ENCODE measurements at regions not wholly inside any gene's neighbourhood (a gene's known extent, or its start where the extent isn't known, plus 50 kb on each side); places are given as distances from the start of the nearest gene placed in this dataset.
A peak's percentile ranks its signal among the peaks of the same experiment; 100 is the strongest.
"Not testable (repeated sequence)": the region's sequence is repeated elsewhere in the genome, so short reads cannot be mapped to it uniquely, and the experiment has no call there.

DNA sequence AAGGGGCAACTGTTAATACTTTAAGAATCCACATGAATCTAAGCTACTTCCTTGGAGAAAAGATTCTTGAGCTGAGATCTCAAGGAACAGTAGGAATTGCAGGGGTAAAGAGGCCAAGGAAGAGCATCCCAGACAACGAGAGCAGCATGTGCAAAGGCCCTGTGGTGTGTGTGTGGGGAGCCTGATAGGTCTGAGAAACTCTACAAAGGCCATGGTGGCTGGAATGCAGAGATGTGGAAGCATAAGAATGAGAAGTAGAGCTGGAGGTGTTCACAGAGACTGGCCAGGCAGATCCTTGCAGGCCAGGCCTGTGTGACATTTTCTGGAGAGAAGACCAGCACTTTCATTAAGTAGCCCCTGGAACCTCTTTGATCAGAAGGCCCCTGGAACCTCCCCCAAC is 105.8 kb upstream of the GRK3 start:
- DNase-seq (ENCODE audit: low read depth) = not testable (repeated sequence)

DNA sequence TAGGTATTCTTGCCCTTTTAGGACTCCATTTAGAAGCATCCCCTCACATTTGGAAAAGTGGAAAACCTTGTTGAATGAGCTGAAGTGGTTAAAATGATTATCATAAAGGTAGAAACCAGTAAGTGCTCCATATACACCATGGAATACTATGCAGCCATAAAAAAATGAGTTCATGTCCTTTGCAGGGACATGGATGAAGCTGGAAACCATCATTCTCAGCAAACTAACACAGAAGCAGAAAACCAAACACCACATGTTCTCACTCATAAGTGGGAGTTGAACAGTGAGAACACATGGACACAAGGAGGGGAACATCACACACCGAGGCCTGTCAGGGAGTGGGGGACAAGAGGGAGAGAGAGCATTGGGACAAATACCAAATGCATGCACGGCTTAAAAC is 103.8 kb upstream of the GRK3 start:
- DNase-seq (ENCODE audit: low read depth) = not testable (repeated sequence)

DNA sequence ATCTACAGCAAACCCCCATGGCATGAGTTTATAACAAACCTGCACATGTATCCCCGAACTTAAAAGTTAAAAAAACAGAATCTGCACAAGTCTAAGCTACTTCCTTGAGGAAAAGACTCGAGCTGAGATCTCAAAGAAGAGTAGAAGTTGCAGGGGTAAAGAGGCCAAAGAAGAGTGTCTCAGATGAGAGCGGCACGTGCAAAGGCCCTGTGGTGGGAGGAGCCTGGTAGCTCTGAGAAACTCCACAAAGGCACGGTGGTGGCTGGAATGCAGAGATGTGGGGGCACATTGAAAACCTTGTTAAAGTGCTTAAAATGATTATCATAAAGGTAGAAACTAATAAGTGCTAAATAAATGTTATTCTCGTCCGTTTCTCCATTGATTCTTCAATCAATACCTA is 103.2 kb upstream of the GRK3 start:
- DNase-seq (ENCODE audit: low read depth) = no peak

DNA sequence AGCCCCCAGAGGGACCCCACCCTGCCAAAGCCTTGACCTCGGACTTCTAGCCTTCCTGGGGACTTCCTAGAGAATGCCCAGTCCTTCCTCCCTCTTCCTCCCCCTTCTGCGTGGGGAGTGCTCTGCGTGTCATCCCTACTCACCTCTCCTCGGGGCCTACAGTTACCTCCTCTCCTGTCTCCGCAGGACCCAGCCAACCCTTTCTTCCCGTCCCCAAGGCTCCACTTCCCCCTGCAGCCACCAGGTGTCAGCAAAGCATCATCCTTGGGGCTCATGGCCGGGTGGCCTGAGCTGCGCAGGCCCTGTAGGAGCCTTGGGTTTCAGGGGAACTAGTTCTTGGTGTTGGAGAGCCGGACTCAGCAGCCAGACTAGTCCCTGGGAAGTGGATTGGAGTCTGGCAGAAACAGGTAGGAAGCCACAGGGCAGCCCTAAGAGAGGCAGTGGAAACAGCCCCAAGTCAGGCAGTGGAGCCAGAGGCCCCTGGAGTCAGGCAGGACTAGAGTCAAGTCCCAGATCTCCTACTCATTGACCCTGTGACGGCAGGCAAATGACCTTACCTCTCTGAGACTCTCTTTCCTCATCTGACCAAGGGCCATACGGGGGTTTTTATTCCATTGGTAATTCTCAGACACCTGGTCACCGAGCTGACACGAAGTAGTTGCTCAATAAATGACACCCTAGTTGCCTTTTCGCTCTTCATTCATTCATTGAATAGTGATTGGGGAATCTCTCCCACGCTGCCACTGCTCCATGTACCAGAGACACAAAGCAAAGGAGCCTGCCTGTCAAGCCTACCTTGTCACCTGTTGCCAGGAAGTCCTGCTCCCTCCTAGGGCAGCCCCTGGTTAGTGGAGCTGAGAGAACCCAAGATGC is 101.8 kb upstream of the GRK3 start:
- peak; percentile 72 for DNase-seq (ENCODE audit: low read depth)

DNA sequence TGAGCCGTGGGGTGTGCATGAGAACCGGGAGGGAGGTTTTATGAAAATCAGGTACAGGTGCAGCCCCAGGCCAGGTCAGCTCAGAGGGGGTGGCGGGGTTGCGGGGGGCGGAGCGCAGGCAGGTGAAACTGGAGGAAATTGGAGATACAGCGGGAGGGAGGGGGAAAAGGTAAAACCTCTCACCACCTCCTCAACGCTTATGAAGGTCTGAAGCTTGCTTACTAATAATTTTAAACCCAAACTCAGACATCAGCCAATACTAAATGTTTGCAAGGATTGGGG is 101.2 kb upstream of the GRK3 start:
- not testable (repeated sequence) for DNase-seq (ENCODE audit: low read depth)

DNA sequence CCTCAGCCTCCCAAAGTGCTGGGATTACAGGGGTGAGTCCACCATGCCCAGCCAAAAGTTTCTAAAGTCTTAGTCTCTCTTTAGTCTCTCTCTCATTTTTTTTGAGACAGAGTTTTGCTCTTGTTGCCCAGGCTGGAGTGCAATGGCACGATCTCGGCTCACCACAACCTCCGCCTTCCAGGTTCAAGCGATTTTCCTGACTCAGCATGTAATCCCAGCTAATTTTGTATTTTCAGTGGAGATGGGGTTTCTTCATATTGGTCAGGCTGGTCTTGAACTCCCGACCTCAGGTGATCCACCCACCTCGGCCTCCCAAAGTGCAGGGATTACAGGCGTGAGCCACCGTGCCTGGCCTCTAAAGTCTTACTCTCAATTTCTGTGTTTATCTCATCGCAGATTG is 100.1 kb upstream of the GRK3 start:
- DNase-seq (ENCODE audit: low read depth) = not testable (repeated sequence)

DNA sequence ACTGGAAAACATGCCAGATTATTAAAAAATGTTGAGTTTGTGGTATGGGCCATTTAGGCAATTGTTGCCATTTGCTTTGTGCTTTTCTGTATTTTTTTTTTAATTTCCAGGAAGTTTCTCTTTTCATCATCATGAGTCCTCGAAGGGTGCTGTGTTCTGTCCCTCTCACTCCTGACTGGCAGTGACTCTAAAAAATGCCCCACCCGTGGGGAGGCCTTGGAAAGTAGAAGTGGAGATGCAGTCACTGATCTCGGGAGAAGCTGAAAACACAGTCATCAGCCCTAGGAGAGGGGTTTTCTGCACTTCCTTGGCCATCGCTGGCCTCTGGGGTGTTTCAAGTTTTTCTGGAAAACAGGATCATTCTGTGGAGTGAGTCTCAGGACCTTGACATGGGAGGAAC is 98.5 kb upstream of the GRK3 start:
- DNase-seq (ENCODE audit: low read depth) = no peak

DNA sequence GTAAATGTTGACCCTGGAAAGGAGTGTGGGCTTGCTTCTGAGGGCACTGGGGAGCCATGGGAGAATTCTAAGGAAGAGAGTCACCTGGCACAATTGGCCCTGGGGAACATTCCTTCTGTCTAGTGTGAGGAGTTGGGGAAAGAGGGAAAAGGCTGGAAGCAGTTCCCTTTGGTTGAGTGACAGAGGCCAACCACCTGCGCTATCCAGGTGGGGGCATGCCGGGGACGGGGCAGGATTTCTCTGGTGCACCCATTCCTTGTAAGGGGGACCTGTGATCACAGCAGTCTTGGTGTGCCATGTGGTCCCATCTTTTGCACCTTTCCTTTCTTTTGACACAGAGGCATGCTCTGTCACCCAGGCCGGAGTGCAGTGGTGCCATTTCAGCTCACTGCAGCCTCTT is 92.1 kb upstream of the GRK3 start:
- DNase-seq (ENCODE audit: low read depth) = no peak

DNA sequence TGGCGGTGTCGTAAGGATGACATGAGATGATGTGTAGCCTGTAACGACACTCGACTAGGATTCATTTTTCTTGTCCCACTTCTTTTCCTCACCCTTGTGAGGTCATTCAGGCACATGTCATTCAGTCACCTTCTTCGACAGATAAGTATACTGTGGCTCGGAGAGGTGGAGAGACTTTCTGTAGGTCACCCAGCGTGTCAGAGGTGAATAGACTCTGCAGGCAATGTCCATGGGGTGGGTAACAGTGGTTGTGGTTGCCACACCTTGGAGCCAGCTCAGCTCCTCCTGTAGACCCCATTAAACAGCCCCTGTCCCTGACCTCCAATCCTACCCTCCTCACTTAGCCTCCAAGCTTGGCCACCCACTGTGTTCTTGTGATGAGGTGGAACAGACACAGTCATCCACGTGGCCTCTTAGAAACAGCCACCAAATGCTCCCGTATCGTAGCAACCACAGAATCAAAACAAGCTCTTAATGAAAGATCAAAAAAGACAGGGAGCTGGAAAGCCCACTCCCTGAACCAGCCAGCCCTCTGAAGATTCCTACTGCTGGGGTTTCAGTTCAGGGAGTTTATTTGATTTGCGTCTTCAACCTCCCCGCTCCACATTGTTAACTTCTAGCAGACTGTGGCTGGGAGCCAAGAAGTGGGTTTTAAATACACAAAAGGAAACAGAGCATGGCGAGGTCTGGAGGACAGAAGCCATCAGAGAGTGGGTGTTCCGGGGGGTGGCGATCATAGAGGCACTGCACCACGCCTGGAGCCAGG is 89.0 kb upstream of the GRK3 start:
- no peak for DNase-seq (ENCODE audit: low read depth)

DNA sequence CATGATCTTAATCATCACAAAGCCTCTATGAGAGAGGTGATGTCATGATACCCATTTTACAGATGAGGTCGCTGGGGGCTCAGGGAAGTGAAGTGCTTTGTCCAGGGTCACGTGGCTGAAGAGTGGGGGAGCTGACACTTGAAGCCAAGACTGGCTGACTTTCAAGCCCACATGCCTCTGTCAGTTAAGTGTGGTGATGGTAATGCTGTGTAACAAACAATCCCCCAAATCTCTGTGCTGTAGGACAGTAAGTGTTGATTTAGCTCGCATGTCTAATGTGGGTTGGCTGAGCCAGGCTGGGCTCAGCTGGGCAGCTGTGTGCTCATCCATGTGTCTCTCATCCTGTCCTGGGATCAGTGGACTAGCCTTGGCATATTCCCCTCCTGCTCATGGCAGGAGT is 87.1 kb upstream of the GRK3 start:
- no peak for DNase-seq (ENCODE audit: low read depth)

DNA sequence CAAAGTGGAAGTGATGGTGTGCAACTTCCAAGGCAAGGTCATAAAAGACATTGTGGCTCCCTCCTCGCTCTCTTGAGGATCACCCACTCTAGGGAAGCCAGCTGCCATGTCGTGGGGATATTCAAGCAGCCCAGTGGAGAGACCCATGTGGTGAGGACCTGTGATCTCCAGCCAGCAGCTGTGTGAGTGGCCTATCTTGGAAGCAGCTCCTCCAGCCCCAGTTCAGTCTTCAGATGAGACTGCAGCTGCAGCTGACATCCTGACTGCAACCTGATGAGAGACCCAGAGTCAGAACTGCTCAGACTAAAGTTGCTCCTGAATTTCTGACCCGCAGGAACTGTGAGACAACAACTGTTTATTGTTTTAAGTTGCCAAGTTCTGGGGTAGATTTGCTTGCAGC is 86.4 kb upstream of the GRK3 start:
- DNase-seq (ENCODE audit: low read depth) = no peak

DNA sequence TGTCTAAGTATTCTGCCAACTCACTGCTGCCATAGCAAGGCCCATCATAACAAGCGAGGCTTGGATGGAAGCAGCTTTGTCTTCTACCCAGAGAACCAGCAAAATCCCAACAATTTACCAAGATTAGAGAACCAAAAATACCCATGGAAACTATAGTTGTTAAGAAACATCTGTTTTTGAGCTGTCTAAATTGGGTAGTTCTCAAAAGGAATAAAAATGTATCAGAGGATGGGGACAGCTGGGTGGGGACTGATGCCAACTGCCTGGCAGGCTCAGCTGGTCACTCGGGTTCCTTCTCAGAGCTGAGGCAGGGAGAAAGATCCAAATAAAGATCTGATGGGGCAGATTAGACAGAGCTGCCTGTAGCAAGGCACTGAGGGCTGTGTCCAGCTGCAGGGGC is 85.9 kb upstream of the GRK3 start:
- no peak for DNase-seq (ENCODE audit: low read depth)

DNA sequence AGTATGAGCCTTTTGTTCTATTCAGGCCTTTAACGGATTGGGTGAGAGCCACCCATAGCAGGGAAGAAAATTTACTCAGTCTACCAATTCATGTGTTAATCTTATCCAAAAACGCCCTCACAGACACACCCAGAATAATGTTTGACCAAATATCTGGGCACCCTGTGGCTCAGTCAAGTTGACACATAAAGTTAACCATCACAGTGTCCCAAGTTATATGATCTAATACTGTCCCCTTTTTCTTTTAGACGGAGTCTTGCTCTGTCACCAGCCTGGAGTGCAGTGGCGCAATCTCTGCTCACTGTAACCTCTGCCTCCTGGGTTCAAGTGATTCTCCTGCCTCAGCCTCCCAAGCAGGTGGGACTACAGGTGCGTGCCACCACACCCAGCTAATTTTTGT is 83.6 kb upstream of the GRK3 start:
- DNase-seq (ENCODE audit: low read depth) = not testable (repeated sequence)

DNA sequence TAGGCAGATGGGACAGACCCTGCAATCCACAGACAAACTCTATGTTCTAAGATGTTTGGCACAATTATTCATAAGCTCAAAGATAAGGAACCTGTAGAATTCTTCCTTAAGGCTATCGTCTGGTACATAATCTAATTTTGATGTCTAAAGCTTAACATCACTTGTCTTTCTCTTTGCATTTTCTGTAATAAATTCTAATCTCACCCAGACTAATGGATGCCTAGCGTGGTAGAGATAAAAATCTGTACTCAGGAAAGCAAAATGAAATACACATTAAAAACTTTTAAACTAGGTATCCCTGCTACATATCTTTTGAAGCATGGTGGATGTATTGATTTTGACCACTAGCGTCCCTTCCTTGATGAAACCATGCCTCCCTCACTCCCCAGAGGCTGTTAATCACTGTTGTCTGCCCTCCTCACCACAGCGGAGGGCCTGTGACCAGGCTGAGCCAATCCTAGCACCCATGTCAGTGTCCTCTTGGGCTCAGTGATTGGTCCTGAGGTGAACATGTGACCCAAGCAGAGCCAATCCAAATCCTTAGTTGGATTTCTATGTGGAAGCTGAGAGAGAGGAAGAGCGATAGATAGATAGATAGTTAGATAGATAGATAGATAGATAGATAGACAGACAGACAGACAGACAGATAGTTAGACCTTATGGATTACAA is 82.2 kb upstream of the GRK3 start:
- no peak for DNase-seq (ENCODE audit: low read depth)

DNA sequence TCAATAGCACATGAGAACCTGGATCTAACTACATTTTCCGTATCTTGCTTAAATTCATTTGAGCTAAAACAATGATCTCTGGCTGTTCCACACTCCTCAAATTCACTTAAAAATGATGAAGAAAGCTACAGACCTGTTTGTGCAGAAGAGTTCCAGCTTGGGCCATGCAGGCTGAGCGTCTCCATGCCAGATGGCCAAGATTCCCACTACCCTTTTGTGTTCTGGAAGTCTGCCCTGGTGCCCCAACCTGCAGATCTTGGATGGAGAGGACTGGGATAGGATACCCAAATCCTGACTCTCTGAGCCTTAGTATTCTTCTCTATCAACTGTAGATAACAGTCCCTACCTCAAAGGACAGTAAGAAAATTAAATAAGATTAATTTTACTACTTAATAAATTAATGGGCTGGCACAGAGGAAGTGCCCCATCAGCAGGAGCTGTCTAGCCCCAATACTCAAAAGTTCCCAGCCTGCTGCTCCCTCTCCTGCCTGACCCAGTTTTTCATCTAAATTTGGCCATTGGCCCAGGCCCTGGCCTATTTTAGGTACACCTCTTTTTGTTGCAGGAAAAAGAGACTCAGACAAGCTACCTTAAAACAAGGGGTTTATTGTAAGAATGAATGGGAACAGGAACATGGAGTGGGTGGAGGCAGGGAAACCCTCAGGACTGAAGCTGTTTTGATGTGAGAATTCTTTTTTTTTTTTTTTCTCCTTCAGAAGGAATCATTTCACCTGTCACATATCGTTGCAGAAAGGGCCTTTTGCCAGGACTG is 81.4 kb upstream of the GRK3 start:
- DNase-seq (ENCODE audit: low read depth) = no peak

DNA sequence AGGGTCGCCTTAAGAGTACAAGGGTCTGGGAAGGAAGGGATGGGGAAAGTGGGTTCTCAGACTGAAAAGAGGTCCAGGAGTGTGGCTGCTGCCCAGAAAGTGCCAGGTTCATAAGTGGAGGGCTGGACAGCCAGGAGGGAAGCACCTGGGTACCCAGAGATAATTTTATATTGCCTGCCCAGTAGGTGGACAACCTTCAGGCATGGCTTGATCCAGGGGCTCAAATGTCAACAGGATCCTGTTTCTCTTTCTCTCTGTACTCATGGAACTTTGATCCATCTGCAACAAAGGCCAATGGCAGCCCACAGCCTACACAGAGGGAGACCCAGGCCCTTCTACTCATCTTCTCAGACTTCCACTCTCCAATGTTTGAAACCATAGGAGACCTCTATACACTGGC is 80.5 kb upstream of the GRK3 start:
- no peak for DNase-seq (ENCODE audit: low read depth)

DNA sequence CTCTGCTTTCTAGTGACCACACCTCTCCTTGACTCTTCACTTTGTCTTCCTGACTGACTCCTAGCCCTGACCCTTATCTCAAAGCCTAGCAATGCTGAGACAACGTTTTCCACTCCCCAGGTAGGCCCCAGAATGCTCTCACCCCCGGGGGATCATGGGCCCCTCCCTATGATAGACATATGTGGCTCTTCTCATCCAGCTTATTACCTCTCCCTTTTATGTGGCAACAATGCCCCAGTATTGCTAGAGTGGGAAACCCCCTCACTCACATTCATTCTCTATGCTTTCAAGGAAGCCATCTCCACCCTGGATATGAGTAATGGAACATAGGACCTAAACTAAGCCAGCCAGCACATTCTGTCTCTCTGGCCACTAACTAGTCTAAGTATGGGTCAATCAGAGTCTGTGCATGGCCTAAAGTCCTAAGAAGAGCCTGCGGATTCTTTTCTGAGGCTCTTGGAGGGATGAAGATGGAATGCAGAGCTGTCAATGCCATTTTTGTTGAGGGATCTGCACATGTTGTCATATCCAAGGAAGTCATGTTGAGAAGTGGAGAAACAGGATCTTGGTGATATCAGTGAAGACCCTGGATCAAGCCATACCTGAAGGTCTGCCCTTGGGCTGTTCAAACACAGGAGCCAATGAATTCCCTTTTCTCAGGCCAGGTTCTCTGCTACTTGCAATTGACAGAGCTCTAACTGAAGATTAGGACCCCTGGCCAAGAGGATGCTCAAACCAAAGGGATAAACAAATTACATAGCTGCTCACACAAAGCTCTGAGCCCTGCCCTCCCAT is 79.8 kb upstream of the GRK3 start:
- peak; percentile 38 for DNase-seq (ENCODE audit: low read depth)

DNA sequence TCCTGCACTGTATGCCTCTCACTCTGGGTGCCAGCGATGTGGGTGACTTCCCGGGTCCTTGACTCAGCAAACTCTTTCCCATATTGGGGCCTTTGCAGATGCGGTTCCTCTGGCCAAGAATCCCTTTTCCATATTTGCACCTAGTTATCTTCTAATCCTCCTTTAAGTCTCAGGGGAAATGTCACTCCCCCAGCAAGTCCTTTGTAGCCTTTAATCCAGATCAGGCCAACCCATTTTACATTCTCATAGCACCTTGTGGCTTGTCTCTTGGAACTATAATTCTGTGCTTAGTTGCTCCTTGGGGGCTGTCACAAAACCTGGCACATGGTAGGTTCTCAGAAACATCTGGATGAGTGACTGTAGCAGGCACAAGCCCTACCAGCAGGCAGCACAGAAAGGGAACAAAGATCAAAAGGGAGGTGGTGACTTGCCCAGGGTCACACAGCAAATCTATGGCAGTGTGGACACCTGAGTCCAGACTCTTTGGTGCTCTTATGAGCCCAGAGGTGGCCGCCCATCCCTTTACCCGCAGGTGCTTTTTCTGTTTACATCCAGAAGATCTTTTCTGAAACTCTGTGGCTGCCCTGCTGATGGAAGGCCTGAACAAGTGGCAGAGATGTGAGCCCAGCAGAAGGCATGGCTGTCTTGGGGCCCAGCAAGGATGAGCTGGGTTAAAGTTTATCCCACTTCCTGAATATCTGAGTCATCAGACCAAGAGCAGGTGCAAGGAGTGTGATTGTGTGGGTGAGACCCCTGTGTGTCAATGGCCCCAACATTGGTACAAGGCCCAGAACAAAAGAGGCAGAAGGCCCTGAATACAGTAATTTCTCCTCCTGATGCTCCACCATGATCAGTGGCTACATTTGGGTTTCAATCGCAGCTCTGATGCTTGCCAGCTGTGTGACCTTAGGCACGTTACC is 78.6 kb upstream of the GRK3 start:
- DNase-seq (ENCODE audit: low read depth) = peak; percentile 27

DNA sequence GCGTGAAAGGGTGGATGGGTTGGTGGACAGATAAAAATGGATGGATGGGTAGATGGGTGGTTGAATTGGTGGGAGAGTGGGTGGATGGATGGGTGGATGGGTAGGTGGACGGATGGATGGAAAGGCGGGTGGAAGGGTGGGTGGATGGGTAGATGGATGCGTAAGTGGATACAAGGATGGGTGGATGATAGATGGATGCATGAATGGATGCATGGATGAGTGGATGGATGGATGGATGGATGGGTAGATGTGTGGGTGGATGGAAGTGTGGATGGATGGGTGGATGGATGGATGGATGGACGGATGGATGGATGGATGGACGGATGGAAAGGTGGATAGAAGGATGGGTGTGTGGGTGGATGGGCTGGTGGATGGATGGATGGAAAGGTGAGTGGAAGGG is 77.0 kb upstream of the GRK3 start:
- no peak for DNase-seq (ENCODE audit: low read depth)

DNA sequence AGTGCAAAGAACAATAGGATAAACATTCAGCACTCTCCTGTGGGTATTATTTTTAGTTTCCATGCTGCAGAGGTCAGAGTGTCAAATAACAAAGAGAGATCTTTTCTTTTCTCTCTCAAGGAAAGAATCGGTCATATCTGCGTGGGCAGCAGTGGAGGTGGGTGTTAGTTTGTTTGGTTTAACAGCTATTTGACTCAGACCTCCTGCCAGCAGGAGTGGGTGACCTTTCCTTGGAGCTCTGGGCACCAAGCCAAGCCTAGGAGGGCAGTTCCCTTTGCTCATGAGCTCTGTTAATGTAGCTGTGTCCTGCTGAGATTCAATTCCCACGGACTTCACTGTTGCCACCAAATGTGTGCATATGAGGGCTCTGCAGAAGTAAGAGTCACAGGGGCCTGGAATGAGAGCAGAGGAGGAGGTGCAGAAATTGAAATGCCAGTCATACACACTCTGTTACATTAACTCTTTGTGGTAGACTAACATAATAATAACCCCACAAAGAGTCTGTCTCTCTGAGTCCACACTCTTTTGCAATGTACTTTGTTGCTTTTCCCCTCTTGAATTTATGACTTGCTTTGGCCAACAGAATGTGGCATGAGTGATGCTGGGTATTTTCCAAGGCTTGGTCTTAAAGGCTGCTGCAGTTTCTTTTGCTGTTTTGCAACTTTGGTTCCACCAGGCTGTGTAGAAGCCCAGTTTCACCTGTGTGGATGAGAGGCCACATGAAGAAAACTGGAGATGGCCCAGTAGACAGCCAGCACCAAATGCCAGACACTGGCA is 76.0 kb upstream of the GRK3 start:
- DNase-seq (ENCODE audit: low read depth) = peak; percentile 48
